HG03460 (cell line): ENCODE measurements at regions not wholly inside any gene's neighbourhood (a gene's known extent, or its start where the extent isn't known, plus 50 kb on each side); places are given as distances from the start of the nearest gene placed in this dataset.
"Not testable (repeated sequence)": the region's sequence is repeated elsewhere in the genome, so short reads cannot be mapped to it uniquely, and the experiment has no call there.

Experiments
- ATAC-seq: cut with Tn5 transposase; IDR thresholded peaks from one replicate; pipeline ENCODE4 v1.9.1; 2021; ENCODE audit not compliant: unreplicated experiment

DNA sequence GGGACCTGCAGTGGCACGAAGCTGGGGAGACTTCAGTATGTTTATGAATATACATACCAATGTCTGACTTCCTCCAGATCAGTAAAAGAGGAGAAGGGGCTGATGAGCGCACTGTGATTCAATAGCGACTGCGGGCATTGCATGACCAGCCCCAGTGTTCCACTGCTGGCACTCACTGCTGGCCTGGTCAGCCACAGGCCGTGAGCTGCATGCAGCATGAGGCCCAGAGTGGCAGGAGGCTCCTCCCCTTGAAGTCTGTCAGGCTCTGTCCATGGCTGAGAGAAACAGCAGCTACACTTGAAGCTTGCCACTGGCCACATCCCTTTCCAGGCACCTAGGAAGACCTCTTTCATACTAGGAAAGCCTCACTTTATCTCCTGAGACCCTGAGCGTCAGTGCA, 265.9 kb upstream of the CDYL start:
- ATAC-seq: no peak

DNA sequence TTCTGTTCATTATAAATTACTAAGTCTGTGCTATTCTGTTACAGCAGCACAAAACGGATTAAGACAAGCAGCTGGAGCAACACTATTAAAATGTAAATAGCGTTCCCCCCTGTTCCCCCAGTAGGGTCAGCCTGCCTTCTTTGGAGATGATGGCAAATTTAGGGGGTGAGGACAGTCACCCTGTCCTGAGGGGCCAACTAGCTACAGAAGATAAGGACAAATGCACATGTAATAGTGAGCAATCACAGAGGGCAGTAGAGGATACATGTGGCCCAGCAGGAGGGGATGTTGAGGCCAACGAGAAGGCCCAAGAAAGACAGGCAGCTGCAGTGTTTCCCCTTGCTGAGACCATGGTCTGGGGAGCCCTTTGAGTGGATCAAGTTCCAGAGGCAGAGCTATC, 266.7 kb upstream of the CDYL start:
- ATAC-seq: no peak

DNA sequence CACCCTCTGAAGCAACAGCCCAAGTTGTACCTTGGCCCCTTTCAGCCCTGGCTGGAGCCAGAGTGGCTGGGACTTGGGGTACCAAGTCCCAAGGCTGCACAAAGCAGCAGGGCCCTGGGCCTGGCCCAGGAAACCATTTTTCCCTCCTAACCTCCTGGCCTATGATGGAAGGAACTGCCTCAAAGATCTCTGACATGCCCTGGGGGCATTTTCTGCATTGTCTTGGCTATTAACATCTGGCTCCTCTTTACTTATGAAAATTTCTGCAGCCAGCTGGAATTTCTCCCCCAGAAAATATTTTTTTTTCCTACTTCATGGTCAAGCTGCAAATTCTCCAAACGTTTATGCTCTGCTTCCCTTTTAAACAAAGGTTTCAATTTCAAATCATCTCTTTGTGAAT, 269.4 kb upstream of the CDYL start:
- no peak for ATAC-seq

DNA sequence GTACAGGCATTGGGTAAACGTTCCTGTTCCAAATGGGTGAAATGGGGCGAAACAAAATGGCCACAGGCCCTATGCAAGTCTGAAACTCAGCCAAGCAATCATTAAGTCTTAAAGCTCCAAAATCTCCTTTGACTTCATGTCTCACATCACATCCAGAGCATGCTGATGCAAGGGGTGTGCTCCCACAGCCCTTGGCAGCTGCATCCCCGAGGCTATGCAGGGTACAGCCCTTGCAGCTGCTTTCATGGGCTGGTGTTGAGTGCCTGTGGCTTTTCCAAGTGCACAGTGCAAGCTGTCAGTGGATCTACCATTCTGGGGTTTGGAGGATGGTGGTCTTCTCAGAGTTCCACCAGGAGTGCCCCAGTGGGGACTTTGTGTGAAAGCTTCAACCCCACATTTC, 270.0 kb upstream of the CDYL start:
- no peak for ATAC-seq

DNA sequence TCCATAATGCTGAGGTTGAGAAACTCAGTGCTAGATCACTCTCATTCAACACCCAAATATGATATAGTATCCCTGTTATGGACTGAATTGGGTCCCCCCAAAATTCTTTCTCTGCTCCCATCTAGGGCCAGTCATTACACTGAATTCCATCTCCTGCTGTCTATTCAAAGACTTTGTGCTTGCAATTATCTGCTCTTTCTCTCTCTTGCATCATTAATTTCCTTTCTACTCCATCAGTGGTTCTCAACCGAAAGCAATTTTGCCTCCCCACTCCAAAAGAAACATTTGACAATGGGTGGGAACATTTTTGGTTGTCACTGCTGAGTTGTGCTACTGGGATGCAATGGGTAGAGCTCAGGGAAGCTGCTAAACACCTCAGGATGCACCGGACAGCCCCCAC, 271.5 kb upstream of the CDYL start:
- no peak for ATAC-seq

DNA sequence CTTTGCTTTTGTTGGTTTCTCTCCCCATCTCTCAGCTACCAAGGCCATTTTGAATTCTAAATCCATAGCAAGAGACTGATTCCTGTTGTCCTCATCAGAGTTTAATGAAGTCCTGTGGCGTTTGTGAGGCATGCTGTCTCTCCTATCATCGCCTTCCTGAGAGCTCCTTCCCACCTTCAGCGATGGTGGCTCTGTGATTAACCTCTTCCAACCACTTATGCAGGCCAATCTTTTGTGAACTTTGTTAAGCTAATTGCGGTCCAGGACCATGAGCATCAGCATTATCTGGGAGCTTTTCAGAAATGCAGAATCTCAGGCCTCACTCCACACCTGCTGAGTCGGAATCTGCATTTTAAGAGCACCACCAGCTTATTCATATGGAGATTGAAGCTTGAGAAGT, 272.5 kb upstream of the CDYL start:
- no peak for ATAC-seq

DNA sequence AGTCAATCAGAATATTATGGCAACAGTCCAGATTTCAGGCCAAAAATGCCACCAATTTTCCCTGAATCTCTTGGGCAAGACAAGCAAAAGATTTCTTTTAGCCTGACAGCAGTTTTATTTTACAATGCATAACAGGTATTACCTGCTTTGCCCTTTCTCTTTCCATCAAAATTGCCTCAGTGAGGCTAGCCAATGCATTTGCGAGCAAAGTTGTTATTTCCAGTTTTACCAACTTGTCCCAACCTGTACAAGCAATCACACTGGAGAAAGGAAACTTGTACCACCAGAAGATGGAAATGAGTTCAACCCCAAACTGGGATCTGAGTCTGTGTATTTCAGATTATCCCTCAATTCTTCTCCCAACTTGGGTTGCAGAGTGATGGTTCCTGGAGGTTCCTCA, 279.9 kb upstream of the CDYL start:
- no peak for ATAC-seq

DNA sequence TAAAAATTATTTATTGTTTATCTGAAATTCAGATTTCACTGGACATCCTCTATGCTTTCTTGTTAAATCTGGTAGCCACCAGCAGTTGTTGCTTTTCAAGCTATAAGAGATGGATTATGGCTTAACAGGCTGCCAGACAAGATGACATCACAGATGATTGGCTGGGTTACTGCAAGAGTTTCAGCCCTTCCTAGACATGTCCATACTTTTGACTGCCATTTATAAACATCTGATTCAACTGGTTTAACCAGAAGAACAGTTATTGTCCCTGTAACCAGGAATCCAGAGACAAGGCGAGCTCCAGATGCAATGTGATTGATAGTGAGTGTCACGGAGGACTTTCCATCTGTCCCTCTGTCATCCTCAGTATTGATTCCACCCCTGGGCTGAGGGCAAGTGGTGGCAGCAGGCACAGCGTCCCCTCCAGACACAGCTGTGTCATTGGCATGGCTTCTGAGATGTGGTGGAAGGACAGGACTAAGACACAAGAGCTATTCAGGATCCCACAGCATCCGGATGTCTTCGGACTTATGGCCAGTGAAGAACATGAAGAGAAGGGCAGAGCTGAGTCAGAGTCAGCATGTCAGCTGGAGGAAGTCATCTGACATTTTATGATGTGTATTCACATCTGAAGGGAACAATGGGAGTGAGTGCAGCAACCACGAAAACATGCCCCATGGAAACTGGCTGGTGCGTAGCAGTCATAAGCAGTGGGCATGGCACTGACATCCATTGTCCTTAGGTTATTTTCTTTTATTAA, 284.5 kb upstream of the CDYL start:
- no peak for ATAC-seq

DNA sequence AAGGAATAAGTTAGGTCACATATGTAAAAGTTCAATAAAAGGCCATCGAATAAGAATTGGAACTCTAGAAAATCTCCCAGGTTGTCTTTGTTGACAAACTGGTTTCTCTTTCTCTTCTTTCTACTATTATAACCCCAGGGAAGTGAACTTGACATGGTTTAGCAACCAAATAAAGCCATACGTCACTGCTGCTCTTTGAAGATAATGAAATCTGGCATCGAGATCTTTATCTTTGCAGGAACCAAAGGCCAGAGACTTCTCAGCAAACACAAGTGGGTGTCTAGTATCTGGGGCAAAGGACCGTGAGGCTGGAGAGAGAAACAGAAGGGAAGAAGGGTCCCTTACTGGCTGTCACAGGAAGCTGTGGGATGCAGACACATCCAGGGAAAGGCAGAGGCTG, 286.7 kb upstream of the CDYL start:
- ATAC-seq: no peak

DNA sequence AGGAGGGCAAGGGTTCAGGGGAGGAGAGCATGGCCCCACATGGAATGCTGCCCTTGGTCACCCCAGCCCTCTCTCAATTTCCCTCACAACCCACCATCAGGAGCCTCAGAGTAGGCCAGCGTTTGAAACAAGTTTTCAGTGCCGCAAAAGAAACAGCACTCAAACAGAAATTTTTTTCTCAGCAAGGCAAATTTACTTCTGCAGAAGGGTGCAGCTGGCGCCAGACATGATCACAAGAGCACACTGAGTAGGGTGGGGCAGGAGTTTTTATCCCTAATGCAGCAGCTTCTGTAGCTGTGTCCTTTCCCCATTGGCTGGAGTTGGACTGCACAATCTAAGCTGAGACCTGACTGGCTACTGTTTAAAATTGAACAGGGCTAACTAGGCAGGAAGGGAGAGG, 287.8 kb upstream of the CDYL start:
- no peak for ATAC-seq

DNA sequence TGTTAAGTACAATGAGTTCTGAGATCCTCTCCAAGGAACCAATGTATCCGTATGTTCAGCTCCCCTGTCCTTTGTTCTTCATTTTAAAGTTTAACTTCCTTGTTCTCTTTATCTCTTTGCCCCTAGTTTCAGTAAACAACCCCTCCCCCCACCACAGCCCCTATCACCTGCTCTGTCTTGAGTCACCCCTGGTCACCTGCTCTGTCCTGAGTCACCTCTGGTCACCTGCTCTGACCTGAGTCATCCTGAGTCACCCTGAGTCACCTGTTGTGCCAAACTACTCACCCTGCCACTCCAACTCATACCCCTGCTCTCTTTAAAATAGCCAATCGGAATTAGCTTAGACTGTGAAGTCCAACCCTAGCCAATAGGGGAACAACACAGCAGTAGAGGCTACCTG, 288.7 kb upstream of the CDYL start:
- no peak for ATAC-seq

DNA sequence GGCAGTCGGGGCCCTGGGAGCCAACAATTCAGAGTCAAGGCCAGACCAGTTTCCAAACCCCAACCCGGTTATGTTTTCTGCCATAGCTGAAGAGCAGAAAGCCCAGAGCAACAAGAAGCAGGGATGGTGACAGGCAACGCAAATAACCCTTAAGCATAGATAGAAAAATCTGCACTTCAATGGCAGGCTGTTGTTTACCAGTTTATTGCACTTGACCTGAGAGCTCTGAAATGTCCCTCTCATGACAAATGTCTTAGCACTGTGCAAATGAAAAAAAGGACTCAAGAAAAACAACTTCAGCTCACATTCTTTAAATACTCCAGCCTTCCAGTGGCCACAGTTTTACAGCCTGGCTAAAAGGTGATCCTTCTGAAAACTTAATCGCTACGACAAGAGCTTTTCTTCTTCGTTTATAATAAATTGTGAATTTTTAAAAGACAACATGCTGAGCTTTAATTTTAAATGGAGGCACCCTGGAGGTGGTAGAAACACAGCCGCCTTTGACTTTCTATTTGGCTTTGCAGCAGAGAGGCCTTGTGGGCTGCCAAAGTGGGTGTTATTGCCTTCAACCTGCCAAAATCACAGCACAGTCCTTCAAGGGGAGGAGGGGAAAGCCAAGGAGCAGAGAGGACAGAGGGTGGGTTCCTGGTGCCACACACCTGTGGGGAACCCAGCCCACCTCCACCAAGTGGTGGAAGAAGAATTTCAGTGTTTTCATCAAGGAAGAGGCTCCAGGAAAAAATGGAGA, 289.5 kb upstream of the CDYL start:
- no peak for ATAC-seq

DNA sequence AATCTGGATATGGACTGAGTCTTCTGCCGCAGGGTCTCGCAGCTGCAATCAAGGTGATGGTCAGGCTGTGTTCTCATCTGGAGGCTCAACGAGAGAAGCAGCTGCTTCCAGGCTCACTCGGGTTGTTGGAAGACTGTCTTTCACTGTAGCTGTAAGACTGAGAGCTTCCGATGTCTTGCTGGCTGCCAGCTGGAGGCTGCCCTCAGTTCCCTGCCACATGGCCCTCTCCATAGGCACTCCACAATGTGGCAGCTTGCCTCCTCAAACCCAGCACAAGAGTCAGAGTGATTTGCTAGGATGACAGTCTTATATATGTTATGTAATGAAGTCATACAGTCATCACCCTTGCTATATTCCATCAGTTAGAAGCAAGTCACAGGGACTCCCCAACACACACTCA, 290.5 kb upstream of the CDYL start:
- no peak for ATAC-seq

DNA sequence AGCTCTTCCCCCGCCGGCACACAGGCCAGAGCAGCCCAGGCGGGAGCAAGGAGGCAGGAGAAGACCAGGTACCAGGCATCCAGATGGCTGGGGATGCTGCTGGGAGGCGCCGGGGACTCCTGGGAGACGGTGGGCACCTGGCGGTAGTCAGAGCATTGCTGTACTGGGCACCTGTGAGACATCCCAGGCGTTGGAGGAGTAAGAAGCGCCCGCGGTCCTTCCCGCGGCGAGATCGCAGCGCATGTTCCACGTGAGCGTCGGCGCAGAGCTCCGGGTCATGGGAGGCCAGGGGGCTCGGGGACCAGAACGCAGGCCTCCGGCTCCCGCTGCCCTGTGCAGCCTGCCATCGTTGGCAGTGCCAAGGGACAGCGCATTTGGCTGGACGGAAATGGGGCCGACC, 293.7 kb upstream of the CDYL start:
- no peak for ATAC-seq

DNA sequence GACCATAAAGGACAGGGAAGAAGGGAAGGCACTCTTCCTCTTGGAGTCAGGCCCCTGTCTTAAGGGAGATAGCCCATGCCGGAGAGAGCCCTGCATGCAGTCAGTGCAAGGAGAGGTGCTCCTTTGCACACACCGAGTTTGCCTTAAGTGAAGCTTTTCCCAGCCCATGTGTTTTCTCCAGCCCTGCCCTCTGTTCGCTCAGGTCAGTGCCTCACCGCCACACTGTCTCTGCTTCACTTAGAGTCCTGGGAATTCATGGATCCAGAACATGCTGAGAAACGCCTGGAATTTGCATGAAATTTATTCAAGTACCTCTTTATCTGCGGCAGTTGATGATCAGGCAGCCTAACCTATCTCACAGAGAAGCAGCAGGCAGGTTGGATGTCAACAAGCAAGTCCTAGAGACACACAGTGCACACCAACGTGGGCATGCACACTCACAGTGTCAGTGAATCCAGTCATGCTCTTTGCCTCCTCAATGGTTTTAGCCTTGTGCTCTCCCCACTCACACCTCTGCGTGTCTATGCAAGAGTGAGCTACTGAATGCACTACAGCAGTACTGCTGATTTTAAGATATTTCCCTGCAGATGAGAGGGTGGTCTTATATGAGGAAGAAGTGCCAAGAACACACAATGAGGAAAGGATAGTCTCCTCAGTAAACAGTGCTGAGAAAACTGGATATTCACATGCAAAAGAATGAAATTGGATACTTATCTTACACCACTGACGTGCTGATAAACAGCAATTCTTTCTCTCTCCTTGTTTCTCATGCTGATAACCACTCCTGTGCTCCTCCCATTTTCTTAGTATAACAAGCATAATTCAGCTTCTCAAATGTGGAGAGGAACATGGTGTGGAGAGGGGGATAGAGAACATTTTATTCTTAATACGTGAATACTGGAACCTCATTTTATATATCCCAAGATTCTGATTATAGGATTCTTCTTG, 295.1 kb upstream of the CDYL start:
- no peak for ATAC-seq

DNA sequence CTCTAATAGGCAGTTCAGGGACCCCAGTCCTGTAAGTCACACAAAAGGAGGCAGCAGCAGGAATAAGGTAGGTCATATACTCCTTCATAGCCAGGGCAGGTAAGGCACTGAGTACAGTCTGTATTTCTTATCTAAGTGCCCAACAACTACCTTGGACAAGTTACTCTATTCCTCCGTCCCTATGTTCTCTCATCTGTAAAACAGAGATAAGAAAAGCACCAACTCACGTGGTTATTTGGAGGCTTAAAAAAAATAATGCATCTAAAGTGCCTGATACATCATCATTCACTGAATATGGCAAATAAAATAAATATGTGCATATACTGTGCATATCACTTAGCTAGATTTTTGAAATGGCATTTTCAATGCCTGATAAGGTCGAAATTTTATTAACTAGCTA, 298.1 kb upstream of the CDYL start:
- no peak for ATAC-seq

DNA sequence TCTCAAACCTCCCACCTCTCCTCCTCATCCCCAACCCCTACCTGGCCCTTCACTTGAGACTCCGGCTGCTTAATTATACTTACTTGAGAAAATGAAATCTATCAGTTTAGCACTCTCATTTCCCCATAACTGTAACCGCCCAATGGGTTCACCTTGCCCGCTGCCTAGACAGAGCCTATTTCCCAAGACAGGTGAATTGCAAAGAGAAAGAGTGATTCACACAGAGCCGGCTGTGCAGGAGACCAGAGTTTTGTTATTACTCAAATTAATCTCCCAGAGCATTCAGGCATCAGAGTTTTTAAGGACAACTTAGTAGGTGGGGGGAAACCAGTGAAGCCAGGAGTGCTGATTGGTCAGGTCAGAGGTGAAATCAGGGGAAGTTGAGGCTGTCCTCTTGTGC, 301.4 kb upstream of the CDYL start:
- ATAC-seq: no peak

DNA sequence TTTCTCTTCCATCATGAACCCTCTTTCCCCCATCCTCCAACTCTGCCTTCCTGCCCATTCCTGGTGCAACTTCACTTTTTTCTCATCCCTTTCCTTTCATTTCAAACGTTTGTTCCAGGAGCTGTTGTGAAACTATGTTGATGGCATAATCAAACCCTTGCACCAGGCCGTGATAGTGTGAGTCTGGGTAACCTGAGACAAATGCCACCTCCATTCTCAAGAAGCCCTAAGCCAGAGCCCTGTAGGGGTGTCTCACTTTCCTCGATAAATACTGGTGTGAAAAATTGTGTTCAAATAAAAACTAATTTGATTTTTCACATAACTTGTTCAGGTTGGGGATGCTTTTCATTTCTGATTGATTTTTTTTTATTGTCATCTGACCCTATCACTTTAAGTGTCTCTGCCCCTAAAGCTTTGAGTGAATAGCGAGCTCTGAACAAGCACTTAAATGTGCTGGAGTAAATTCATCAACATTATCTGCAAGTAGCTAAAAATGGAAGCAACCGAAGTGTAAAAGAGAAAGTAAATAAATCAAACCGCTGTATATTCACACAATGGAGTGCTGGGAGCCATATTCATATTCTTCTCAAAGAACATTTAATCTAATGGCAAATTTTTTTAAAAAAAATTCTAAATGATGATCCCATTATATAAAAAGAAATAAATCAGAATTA, 303.1 kb upstream of the CDYL start:
- ATAC-seq: no peak

DNA sequence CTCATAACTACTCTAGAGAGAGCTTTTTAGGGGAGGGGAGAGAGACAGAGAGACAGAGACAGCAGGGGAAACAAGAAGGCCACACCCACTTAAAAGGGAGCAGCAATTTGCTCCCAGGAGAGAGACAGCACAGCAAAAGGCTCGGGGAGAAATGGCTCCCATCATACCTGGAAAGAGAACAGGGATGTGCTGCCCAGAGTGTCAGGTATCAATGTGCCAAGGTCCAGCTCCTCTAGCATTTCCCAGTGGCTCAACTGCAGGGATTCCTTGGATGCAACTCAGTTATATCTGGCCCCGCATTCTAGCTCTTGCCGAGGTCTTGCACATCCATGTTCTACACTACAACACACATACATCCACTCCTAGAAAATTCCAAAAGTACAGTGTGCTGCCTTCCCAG, 304.0 kb upstream of the CDYL start:
- no peak for ATAC-seq

DNA sequence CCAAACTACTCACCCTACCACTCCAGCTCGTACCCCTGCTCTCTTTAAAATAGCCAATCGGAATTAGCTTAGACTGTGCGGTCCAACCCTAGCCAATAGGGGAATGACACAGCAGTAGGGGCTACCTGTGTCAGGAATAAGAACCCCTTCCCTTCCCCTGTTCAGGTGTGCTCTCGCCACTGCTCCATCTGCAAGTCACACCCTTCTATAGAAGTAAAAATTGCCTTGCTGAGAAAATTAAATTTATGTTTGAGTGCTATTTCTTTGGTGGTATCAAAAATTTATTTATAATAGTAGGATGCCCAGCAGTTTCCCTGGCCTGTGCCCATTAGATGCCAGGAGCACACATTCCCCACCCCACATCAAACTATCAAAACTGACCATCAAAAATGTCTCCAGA, 304.7 kb upstream of the CDYL start:
- not testable (repeated sequence) for ATAC-seq

DNA sequence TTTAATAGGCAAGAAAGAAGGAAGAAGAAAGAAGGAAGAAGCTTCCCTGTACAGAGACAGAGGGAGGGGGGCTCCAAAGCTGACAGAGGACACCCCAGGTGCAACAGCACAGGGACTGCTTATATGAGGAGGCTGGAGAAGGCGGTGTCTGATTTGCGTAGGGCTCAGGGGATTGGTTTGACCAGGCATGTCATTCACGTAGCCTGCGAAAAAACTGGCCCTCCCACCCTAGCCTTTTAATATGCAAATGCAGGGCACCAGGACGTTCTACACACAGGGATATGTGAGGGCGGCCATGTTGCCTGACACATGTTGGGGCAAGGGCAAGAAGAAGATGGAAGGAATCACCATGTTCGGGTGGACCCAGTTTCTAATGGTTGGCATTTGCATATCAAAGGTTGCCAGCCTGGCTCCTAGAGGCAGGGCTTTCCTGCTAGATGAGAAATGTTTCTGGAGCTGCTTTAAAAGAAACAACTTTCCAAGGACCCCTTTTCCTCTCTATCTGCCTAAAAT, 305.4 kb upstream of the CDYL start:
- no peak for ATAC-seq
